ENCODE measurements at regions not wholly inside any gene's neighbourhood (a gene's known extent, or its start where the extent isn't known, plus 50 kb on each side); places are given as distances from the start of the nearest gene placed in this dataset.

DNA sequence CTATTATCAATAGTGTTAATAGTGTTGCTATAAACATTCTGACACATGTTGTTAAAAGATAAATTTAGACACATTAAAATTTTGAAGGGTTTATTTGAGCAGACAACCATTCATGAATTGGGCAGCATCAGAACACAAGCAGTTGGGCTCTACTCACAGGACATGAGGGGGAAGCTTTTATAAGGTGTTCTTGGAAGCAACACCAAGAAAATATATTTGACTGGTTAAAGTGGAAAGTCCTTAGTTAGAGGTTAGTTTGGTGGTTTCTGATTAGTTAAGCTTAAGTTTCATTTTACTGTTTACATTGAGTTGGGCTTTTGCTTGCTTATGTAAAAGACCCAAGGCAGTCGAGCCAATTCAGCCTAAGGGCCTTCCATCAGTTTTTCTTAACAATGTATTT, 220.7 kb downstream of the CD47 start:
- DNase-seq: no peak
- Histone ChIP-seq H3K36me3 (no peaks in the 10 kb centered on the region), H3K9me3 (no peaks in the 10 kb centered on the region), H3K4me3 (no peak overlapping the region), H3K27ac (no peak overlapping the region), H3K4me1 (ENCODE audit: insufficient read depth) (no peaks in the 10 kb centered on the region), H3K27me3 (no peaks in the 10 kb centered on the region)
- intact Hi-C loops (cut with DNase I): no loop called here
- TF ChIP-seq, protein P1, sequence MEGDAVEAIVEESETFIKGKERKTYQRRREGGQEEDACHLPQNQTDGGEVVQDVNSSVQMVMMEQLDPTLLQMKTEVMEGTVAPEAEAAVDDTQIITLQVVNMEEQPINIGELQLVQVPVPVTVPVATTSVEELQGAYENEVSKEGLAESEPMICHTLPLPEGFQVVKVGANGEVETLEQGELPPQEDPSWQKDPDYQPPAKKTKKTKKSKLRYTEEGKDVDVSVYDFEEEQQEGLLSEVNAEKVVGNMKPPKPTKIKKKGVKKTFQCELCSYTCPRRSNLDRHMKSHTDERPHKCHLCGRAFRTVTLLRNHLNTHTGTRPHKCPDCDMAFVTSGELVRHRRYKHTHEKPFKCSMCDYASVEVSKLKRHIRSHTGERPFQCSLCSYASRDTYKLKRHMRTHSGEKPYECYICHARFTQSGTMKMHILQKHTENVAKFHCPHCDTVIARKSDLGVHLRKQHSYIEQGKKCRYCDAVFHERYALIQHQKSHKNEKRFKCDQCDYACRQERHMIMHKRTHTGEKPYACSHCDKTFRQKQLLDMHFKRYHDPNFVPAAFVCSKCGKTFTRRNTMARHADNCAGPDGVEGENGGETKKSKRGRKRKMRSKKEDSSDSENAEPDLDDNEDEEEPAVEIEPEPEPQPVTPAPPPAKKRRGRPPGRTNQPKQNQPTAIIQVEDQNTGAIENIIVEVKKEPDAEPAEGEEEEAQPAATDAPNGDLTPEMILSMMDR (IDR thresholded peaks at IDR 0.05): no peak
- TF ChIP-seq POLR2A (IDR thresholded peaks at IDR 0.05) (no peak), EP300 (IDR thresholded peaks at IDR 0.05) (no peak)
- WGBS, 3 donors: 89 to 94% (median 91%) methylated on average over 1 of the region's 1 CpG

DNA sequence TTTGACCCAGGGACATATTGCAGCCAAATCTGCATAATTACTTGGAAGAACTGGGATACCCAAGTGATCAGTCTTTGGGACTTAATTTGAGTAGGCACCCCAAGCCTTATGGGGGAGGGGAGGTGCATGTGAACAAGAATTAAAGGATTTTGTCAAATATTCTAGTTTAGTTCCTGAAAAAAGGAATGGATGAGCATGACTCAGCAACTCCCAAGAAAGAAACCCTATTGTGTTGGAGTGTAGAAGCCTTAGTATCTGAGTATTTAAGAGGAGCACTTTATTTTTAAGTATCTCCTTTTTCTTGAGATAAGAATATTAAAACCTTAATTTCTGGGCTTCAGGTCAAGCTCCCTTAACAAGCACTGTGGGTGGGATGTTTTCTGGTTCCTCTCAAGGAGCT, 222.4 kb downstream of the CD47 start:
- H3K9me3 ChIP-seq: no peaks in the 10 kb centered on the region
- intact Hi-C loops (cut with DNase I): no loop called here
- H3K36me3 ChIP-seq: no peaks in the 10 kb centered on the region
- no peaks in the 10 kb centered on the region for H3K4me1 ChIP-seq (ENCODE audit: insufficient read depth)
- no peak overlapping the region for H3K4me3 ChIP-seq
- no peaks in the 10 kb centered on the region for H3K27me3 ChIP-seq
- no peak for DNase-seq
- TF ChIP-seq, protein P1 (IDR thresholded peaks at IDR 0.05): no peak
- no peak for TF ChIP-seq EP300 (IDR thresholded peaks at IDR 0.05)
- no peak for TF ChIP-seq POLR2A (IDR thresholded peaks at IDR 0.05)
- no peak overlapping the region for H3K27ac ChIP-seq

DNA sequence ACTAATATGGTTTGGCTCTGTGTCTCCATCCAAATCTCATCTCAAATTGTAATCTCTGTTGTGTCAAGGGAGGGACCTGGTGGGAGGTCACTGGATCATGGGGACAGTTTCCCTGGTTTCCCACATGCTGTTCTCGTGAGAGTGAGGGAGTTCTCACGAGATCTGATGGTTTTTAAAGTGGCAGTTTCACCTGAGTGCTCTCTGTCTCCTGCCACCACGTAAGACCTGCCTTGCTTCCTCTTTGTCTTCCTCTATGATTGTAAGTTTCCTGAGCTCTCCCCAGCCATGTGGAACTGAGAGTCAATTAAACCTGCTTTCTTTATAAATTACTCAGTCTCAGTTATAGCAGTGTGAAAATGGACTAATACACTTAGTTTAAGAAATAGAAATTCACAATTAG, 228.9 kb downstream of the CD47 start:
- no peaks in the 10 kb centered on the region for H3K9me3 ChIP-seq
- intact Hi-C loops (cut with DNase I): no loop called here
- H3K27me3 ChIP-seq: no peaks in the 10 kb centered on the region
- no peak overlapping the region for H3K27ac ChIP-seq
- no peak overlapping the region for H3K4me3 ChIP-seq
- DNase-seq: no peak
- H3K36me3 ChIP-seq: no peaks in the 10 kb centered on the region
- TF ChIP-seq POLR2A (IDR thresholded peaks at IDR 0.05): no peak
- TF ChIP-seq EP300 (IDR thresholded peaks at IDR 0.05): no peak
- TF ChIP-seq, protein P1 (IDR thresholded peaks at IDR 0.05): no peak
- 44 to 58% (median 55%) methylated on average over 3 of the region's 3 CpGs for WGBS, 3 donors
- H3K4me1 ChIP-seq (ENCODE audit: insufficient read depth): no peaks in the 10 kb centered on the region

DNA sequence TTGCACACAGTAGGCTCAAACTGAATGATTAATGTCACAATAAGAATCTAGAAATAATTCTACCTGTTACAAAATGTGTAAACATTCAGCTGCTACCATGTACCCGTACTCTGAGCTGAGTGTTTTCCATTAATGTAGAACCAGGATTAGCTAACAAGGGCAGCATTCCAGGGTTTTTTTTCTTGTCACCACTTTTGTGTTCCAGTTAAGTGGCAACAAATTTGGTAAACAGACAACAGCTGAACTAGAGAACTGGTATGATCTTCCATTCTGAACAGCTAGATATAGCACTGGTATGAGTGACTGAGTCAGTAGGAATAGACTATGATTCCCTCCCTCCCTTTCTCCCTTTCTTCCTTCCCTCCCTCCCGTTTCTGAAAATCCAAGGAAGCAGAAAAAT, 229.4 kb downstream of the CD47 start:
- TF ChIP-seq POLR2A (IDR thresholded peaks at IDR 0.05) (no peak), EP300 (IDR thresholded peaks at IDR 0.05) (no peak)
- TF ChIP-seq, protein P1 (IDR thresholded peaks at IDR 0.05): no peak
- intact Hi-C loops (cut with DNase I): no loop called here
- no peak overlapping the region for H3K4me3 ChIP-seq
- no peaks in the 10 kb centered on the region for H3K27me3 ChIP-seq
- H3K4me1 ChIP-seq (ENCODE audit: insufficient read depth): no peaks in the 10 kb centered on the region
- H3K36me3 ChIP-seq: no peaks in the 10 kb centered on the region
- H3K27ac ChIP-seq: no peak overlapping the region
- no peaks in the 10 kb centered on the region for H3K9me3 ChIP-seq
- 69 to 76% (median 73%) methylated on average over 2 of the region's 2 CpGs for WGBS, 3 donors
- DNase-seq: no peak
